Gastroesophageal sphincter (tissue), 4 donors: ENCODE measurements at regions not wholly inside any gene's neighbourhood (a gene's known extent, or its start where the extent isn't known, plus 50 kb on each side); places are given as distances from the start of the nearest gene placed in this dataset.

Experiments used
- ATAC-seq: fragments of 150-250 bp; one replicate; pipeline ENCODE4 v1.9.1; 2016; ENCODE audit warnings: mild to moderate bottlenecking, moderate library complexity
- H3K27ac ChIP-seq, 4 donors: fragments of 200-600 bp; sonication (generic) in 3 of 4; 1 replicate in 3 of 4; 2 replicates in 1 of 4; pipeline ENCODE4 v1.5.1; 2016 to 2019
- H3K27me3 ChIP-seq: fragments of 200-600 bp; sonication (generic); one replicate; pipeline ENCODE4 v1.5.1; 2019
- H3K36me3 ChIP-seq, 2 donors: fragments of 200-600 bp; sonication (generic); one replicate each; pipeline ENCODE4 v1.5.1; 2019; ENCODE audit warnings: control low read depth in 1 of 2
- H3K4me1 ChIP-seq, 3 donors: fragments of 200-600 bp; sonication (generic); 1 replicate in 2 of 3; 2 replicates in 1 of 3; pipeline ENCODE4 v1.5.1; 2016 to 2019; ENCODE audit warnings: control low read depth in 2 of 3
- H3K4me3 ChIP-seq, 2 donors: fragments of 200-600 bp; sonication (generic); one replicate each; pipeline ENCODE4 v1.5.1; 2019; ENCODE audit warnings: mild to moderate bottlenecking in 1 of 2, moderate library complexity in 1 of 2
- H3K9me3 ChIP-seq, 3 donors: fragments of 200-600 bp; sonication (generic); one replicate each; pipeline ENCODE4 v1.5.1; 2017 to 2019; ENCODE audit warnings: control low read depth in 2 of 3
- EP300 ChIP-seq: sonication (generic); formaldehyde crosslinking; IDR thresholded peaks from one replicate; pipeline ENCODE4 v1.6.1; 2017; ENCODE audit warnings: antibody characterized with exemption, mild to moderate bottlenecking
- POLR2A ChIP-seq, 2 donors: fragments of 450-650 bp; IDR thresholded peaks; one replicate each; pipeline ENCODE4 v1.6.1; 2017; ENCODE audit warnings: antibody characterized with exemption in 2 of 2, mild to moderate bottlenecking in 2 of 2, moderate library complexity in 1 of 2
- POLR2AphosphoS5 ChIP-seq: sonication (generic); formaldehyde crosslinking; IDR thresholded peaks from one replicate; pipeline ENCODE4 v1.6.1; 2017; ENCODE audit warnings: antibody characterized with exemption
- WGBS, 2 donors: methylation state at CpG; one replicate each; pipeline ENCODE4 v1.1.5; 2018; ENCODE audit warnings: low coverage in 1 of 2; 5-methylcytosine and 5-hydroxymethylcytosine counted together
- TF ChIP-seq, protein P1 (sequence below), 4 experiments: fragments of 200-600 bp in 2 of 4; fragments of 450-650 bp in 2 of 4; sonication (generic) in 1 of 4; IDR thresholded peaks; one replicate each; pipeline ENCODE4 v1.5.1; 2017 to 2019; ENCODE audit warnings: antibody characterized with exemption in 4 of 4, mild to moderate bottlenecking in 2 of 4, moderate library complexity in 2 of 4

DNA sequence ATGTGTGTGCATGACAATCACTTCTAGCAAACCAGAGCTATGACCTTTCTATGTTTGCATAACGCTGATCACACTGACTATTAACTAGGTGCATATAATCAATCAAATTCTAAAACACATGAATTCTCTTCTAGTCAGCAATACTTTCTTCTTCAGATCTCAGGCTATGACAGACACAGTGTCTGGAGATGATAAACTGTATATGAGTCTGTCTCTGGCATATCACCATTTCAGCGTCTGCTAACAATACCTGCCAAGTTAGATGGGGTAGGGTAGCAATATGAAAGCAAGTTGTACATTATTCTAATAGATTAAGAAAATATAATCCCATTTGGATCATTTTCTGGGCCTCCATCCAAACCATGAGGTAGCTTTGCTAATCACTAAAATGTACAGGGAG lies 354.2 kb upstream of the EPHA4 start:
- no peak overlapping the region for H3K4me3 ChIP-seq
- no peak for ATAC-seq
- WGBS, 2 donors = 63 to 71% methylated on average over 2 of the region's 2 CpGs
- H3K27me3 ChIP-seq = no peaks in the 10 kb centered on the region
- no peaks in the 10 kb centered on the region for H3K36me3 ChIP-seq
- H3K9me3 ChIP-seq = no peaks in the 10 kb centered on the region
- TF ChIP-seq POLR2AphosphoS5 (no peak), EP300 (no peak), POLR2A (IDR thresholded peaks at IDR 0.05) (no peak)
- TF ChIP-seq, protein P1, sequence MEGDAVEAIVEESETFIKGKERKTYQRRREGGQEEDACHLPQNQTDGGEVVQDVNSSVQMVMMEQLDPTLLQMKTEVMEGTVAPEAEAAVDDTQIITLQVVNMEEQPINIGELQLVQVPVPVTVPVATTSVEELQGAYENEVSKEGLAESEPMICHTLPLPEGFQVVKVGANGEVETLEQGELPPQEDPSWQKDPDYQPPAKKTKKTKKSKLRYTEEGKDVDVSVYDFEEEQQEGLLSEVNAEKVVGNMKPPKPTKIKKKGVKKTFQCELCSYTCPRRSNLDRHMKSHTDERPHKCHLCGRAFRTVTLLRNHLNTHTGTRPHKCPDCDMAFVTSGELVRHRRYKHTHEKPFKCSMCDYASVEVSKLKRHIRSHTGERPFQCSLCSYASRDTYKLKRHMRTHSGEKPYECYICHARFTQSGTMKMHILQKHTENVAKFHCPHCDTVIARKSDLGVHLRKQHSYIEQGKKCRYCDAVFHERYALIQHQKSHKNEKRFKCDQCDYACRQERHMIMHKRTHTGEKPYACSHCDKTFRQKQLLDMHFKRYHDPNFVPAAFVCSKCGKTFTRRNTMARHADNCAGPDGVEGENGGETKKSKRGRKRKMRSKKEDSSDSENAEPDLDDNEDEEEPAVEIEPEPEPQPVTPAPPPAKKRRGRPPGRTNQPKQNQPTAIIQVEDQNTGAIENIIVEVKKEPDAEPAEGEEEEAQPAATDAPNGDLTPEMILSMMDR (IDR thresholded peaks at IDR 0.05) = no peak
- no peak overlapping the region for H3K27ac ChIP-seq
- no peaks in the 10 kb centered on the region for H3K4me1 ChIP-seq

DNA sequence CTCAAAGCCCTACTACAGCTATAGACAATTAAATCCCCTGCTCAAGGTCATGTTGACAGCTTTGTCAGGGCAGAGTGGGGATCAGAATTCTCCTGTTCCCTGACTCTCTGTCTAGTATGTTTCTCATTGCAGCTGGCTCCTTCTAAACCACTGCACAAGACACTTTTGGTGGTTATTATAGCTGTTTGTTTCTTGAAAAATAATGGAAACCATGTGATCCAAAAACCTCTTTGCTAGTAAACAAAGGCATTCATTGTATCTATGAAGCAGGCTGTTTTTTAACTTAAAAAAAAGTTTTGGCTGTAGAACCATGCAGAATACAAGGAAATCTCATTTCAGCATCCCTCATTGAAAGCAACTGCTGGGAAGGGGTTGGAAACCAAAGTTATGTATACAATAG lies 352.5 kb upstream of the EPHA4 start:
- Histone ChIP-seq H3K9me3 (no peaks in the 10 kb centered on the region), H3K4me3 (no peak overlapping the region), H3K4me1 (no peaks in the 10 kb centered on the region), H3K27me3 (no peaks in the 10 kb centered on the region), H3K27ac (no peak overlapping the region), H3K36me3 (no peaks in the 10 kb centered on the region)
- no peak for ATAC-seq
- TF ChIP-seq, protein P1 (IDR thresholded peaks at IDR 0.05) = no peak
- TF ChIP-seq EP300 (no peak), POLR2A (IDR thresholded peaks at IDR 0.05) (no peak), POLR2AphosphoS5 (no peak)

DNA sequence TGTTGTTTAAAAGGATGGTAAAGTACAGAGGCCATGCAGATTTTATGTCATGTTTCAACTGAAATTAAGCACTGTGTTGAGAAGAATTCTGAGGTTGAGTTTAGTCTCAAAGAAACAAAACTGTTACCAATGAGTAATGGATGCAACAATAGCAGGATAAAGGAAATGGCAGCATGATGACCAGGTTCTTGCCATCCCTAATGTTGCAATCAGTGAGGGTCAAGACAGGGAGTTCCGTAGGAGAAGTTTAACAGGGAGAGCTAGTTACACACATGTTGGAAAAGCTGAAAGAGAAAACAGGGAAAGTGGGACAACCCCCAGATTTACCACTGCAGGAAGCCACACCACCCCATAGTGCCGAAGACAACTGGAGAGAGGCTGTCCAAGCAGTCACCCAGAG lies 343.8 kb upstream of the EPHA4 start:
- WGBS, 2 donors = 79 to 90% methylated on average over 2 of the region's 2 CpGs

DNA sequence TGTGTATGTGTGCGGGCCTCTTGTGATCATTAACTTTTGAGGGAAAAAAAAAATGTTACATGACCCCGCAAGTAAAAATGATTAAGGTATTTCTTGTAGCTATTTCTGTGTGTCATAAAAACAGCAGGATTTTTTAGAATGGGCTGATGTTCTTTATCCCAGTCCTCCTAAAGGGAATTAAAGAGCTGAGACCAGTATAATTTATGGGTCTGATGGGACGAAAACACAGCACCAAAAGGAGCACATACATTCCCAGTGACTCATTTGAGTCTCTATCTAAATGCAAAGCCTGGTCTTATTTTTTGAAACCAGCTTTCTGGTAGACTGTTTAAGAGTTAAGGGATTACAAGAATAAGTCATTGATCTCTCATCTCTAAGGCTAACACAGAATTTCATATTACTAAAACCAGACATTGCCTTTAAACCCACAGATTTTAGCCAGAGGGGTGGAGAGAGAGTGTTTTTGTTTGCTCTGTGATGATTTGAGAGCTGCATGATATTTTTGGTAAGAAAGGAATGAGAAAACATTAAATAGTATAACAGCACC lies 342.3 kb upstream of the EPHA4 start:
- Histone ChIP-seq H3K4me1 (no peaks in the 10 kb centered on the region), H3K9me3 (no peaks in the 10 kb centered on the region), H3K27me3 (no peaks in the 10 kb centered on the region), H3K27ac (no peak overlapping the region), H3K36me3 (no peaks in the 10 kb centered on the region), H3K4me3 (no peak overlapping the region)
- no peak for ATAC-seq
- 43 to 46% methylated on average over 2 to 3 of the region's 3 CpGs for WGBS, 2 donors
- no peak for TF ChIP-seq POLR2A (IDR thresholded peaks at IDR 0.05)
- no peak for TF ChIP-seq POLR2AphosphoS5
- TF ChIP-seq, protein P1 (IDR thresholded peaks at IDR 0.05) = no peak
- no peak for TF ChIP-seq EP300

More for the DNA sequence above, 343.8 kb upstream of the EPHA4 start:
- H3K4me1 ChIP-seq = no peaks in the 10 kb centered on the region
- no peaks in the 10 kb centered on the region for H3K9me3 ChIP-seq
- H3K4me3 ChIP-seq = no peak overlapping the region
- TF ChIP-seq, protein P1 (IDR thresholded peaks at IDR 0.05) = no peak
- TF ChIP-seq POLR2AphosphoS5 (no peak), EP300 (no peak), POLR2A (IDR thresholded peaks at IDR 0.05) (no peak)
- ATAC-seq = no peak
- no peak overlapping the region for H3K27ac ChIP-seq
- H3K27me3 ChIP-seq = no peaks in the 10 kb centered on the region
- H3K36me3 ChIP-seq = no peaks in the 10 kb centered on the region

DNA sequence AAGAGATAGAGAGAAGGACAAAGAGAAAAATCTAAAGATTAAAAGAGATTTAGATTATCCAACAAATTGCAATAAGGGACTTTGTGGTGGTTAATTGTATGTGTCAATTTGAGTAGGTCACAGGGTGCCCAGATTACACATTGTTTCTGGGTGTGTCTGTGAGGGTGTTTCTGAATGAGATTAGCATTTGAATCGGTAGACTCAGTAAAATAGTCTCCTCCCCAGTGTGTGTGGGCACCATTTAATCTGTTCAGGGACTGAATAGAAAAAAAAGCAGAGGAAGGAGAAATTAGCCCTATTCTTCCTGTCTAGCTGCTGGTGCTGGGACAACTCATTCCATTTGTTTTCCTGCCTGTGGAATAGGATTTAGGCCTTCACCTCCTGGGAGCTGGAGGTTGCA lies 339.8 kb upstream of the EPHA4 start:
- Histone ChIP-seq H3K36me3 (no peaks in the 10 kb centered on the region), H3K27me3 (no peaks in the 10 kb centered on the region), H3K4me1 (no peaks in the 10 kb centered on the region), H3K4me3 (no peak overlapping the region), H3K9me3 (no peaks in the 10 kb centered on the region), H3K27ac (no peak overlapping the region)
- whole genome bisulfite sequencing, 2 donors = 80 to 89% methylated on average over 1 of the region's 1 CpG
- TF ChIP-seq POLR2A (IDR thresholded peaks at IDR 0.05) (no peak), POLR2AphosphoS5 (no peak), EP300 (no peak)
- TF ChIP-seq, protein P1 (IDR thresholded peaks at IDR 0.05) = no peak
- no peak for ATAC-seq
